ENCODE measurements at regions not wholly inside any gene's neighbourhood (a gene's known extent, or its start where the extent isn't known, plus 50 kb on each side); places are given as distances from the start of the nearest gene placed in this dataset.

- Histone ChIP-seq H2AFZ (ENCODE audit: insufficient read depth, low read depth, low read length, poor library complexity, severe bottlenecking) (no peak overlapping the region), H3K27me3 (ENCODE audit: control insufficient read depth in 2 of 2, insufficient read depth in 2 of 2, low read length in 2 of 2) (no peaks in the 10 kb centered on the region), H3K4me3 (replicated peaks in 1 of 3; ENCODE audit: low read depth in 2 of 3, low read length in 3 of 3) (no peak overlapping the region), H3K9ac (ENCODE audit: insufficient read depth, low read length, poor library complexity, severe bottlenecking) (no peak overlapping the region), H3K36me3 (replicated peaks in 1 of 2; ENCODE audit: control insufficient read depth in 1 of 2, insufficient read depth in 2 of 2, low read length in 2 of 2) (no peaks in the 10 kb centered on the region), H3K79me2 (ENCODE audit: insufficient read depth, low read length) (no peaks in the 10 kb centered on the region), H3K27ac (ENCODE audit: low read depth in 1 of 2, low read length in 2 of 2) (no peak overlapping the region), H3K4me2 (replicated peaks; ENCODE audit: extremely low read depth, low read length, poor library complexity, severe bottlenecking) (no peak overlapping the region), H4K20me1 (ENCODE audit: insufficient read depth, low read length) (no peaks in the 10 kb centered on the region), H3K9me3 (replicated peaks in 1 of 2; ENCODE audit: control insufficient read depth in 1 of 2, insufficient read depth in 1 of 2, low read length in 2 of 2) (no peaks in the 10 kb centered on the region), H3K4me1 (ENCODE audit: control insufficient read depth in 1 of 2, insufficient read depth in 2 of 2, low read length in 2 of 2) (no peaks in the 10 kb centered on the region)
- Mint-ChIP-seq H3K4me1 (no peaks in the 10 kb centered on the region), H3K9me3 (peaks cover 2 to 9% (median 3%) of the 10 kb centered on the region in 7 donors), H3K36me3 (no peaks in the 10 kb centered on the region), H3K27ac (no peak overlapping the region), H3K27me3 (ENCODE audit: low read depth in 3 of 3) (peaks cover 0 to 7% (median 3%) of the 10 kb centered on the region in 3 donors), H3K4me3 (no peak overlapping the region)
- WGBS (ENCODE audit: insufficient coverage) = no CpG with 5 or more reads among the region's 3 CpGs
- no peak for DNase-seq
- intact Hi-C loops (cut with micrococcal nuclease) = no loop called here
- TF ChIP-seq CTCF (IDR thresholded peaks at IDR 0.05) = no peak
Observed at GRCh38 chr11:15668718-15669117, 554.0 kb downstream of the INSC start.

- Histone ChIP-seq H3K27me3 (ENCODE audit: control insufficient read depth in 2 of 2, insufficient read depth in 2 of 2, low read length in 2 of 2) (no peaks in the 10 kb centered on the region), H3K27ac (ENCODE audit: low read depth in 1 of 2, low read length in 2 of 2) (no peak overlapping the region), H3K9ac (ENCODE audit: insufficient read depth, low read length, poor library complexity, severe bottlenecking) (no peak overlapping the region), H3K79me2 (ENCODE audit: insufficient read depth, low read length) (no peaks in the 10 kb centered on the region), H3K9me3 (replicated peaks in 1 of 2; ENCODE audit: control insufficient read depth in 1 of 2, insufficient read depth in 1 of 2, low read length in 2 of 2) (no peaks in the 10 kb centered on the region), H3K36me3 (replicated peaks in 1 of 2; ENCODE audit: control insufficient read depth in 1 of 2, insufficient read depth in 2 of 2, low read length in 2 of 2) (no peaks in the 10 kb centered on the region), H3K4me3 (replicated peaks in 1 of 3; ENCODE audit: low read depth in 2 of 3, low read length in 3 of 3) (no peak overlapping the region), H3K4me1 (ENCODE audit: control insufficient read depth in 1 of 2, insufficient read depth in 2 of 2, low read length in 2 of 2) (no peaks in the 10 kb centered on the region), H2AFZ (ENCODE audit: insufficient read depth, low read depth, low read length, poor library complexity, severe bottlenecking) (no peak overlapping the region), H4K20me1 (ENCODE audit: insufficient read depth, low read length) (no peaks in the 10 kb centered on the region), H3K4me2 (replicated peaks; ENCODE audit: extremely low read depth, low read length, poor library complexity, severe bottlenecking) (no peak overlapping the region)
- TF ChIP-seq CTCF (IDR thresholded peaks at IDR 0.05) = no peak
- Mint-ChIP-seq H3K4me3 (no peak overlapping the region), H3K27ac (no peak overlapping the region), H3K36me3 (no peaks in the 10 kb centered on the region), H3K27me3 (ENCODE audit: low read depth in 3 of 3) (peaks cover 2 to 7% (median 5%) of the 10 kb centered on the region in 3 donors), H3K4me1 (no peaks in the 10 kb centered on the region), H3K9me3 (peaks cover 3 to 11% (median 3%) of the 10 kb centered on the region in 7 donors)
- 76% methylated on average over 5 of the region's 12 CpGs for WGBS (ENCODE audit: insufficient coverage)
- intact Hi-C loops (cut with micrococcal nuclease) = no loop called here
- no peak for DNase-seq
Observed at GRCh38 chr11:15670520-15671070, 555.9 kb downstream of the INSC start.
